Limb (tissue), 2 donors: ENCODE measurements at regions not wholly inside any gene's neighbourhood (a gene's known extent, or its start where the extent isn't known, plus 50 kb on each side); places are given as distances from the start of the nearest gene placed in this dataset.

Experiments used
- DNase-seq, 2 donors: peaks; one replicate each; pipeline ENCODE4 v3.0.0-alpha.2; 2016; ENCODE audit errors: extremely low spot score in 2 of 2

DNA sequence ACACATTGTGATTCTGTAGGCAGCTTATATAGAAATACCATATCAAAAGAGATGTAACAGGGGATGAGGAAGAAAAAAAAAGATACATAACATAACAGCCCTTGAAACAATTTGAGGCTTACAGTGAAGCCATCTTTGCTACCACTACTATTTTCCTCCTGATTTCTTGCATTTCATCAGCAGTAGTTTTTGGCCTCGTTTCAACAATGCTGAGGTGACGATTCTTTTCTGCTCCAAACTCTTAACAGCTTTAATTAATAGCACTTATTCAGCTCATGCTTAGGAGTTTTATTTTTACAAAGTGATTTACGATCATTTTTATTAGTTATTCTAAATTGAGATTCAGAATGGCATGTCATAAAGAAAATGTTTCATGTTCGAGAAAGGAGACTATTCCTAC lies 163.2 kb downstream of the DCK start:
- no peak for DNase-seq

- DNase-seq = no peak
Observed at GRCh38 chr4:71162386-71162785, 168.9 kb downstream of the DCK start.

GRCh38 chr4:71163317-71163716 lies 169.9 kb downstream of the DCK start:
- no peak for DNase-seq

DNA sequence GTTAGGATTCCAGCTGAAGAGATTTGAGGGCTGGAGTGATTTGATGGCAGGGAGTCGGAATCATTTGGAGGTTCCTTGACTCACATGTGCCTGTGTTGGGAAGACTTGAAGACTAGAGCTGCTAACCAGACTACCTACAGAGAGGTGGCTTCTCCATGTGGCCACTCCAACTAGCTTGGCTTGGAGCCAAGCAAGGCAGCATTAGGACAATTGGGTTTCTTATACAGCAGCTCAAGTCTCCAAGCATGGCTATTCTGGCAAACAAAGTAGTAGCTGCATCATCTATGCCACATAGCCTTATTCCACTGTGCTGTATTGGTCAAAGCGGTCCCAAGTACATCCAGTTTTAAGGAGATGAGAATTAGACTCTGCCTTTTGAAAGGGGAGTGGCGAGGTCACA lies 171.7 kb upstream of the SLC4A4 start:
- DNase-seq = no peak

- no peak for DNase-seq
Observed at GRCh38 chr4:71171592-71171991, 167.2 kb upstream of the SLC4A4 start.

DNA sequence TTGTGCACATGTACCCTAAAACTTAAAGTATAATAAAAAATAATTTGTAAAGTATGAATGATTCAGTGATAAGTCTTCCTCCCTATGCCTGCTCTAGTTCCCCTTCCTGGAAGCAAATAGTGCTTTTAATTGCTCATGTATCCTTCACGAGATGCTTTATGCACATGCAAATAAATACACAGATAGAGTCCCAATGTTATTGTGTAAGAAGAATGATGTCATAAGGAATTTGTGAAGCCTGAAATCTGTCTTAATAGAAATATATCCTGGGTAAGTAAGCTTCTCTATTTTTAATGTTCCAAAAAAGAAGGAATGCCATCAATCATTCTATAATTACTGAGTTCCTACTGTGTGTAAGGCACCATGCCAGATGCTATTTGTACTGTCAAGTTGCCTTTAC lies 157.5 kb upstream of the SLC4A4 start:
- no peak for DNase-seq

GRCh38 chr4:71184195-71184781 lies 154.5 kb upstream of the SLC4A4 start:
- DNase-seq = peak; percentile 37 to 64

- no peak for DNase-seq
Observed at GRCh38 chr4:71185037-71185436, 153.8 kb upstream of the SLC4A4 start.

- peak in 1 of 2 donors; percentile 25 for DNase-seq
Observed at GRCh38 chr4:71186257-71186565, 152.6 kb upstream of the SLC4A4 start.

GRCh38 chr4:71186566-71187403 lies 152.0 kb upstream of the SLC4A4 start:
- DNase-seq = peak; percentile 51 to 76

DNA sequence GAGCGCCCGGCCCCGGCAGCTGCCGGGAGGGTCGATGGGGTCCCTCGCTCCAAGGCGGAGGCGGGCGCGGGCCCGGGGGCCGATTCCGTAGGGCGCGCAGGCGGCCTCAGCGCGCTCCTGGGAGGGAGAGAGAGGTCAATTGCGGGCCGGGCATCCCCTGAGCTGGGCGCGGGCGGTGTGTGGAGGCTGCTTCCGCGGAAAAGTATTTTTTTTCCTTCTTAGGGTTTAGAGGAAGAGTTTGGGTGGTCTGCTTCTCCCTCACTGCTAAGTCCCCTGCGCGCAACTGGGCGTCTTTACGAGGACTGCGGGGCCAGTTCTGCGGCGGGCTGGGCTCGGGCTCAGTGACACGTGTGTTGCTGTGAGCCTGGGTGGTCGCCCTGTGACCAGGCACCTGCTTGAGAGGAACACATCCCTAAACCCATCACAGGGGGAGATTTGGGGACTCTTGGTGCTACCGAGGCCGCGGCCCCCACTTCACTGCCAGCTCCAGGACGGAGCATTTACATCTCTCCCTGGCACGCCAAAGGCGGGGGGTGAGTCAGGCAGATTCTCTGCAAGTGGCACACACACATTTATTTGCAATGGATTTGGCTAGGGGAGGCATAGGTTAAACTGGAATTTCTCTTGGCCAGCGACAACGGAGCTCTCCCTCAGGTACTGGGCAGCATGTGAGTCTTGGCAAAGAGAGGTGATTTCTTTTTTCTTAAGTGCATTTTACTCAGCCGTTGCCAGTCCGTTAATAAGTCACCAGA lies 151.2 kb upstream of the SLC4A4 start:
- DNase-seq = peak; percentile 18 to 67

DNA sequence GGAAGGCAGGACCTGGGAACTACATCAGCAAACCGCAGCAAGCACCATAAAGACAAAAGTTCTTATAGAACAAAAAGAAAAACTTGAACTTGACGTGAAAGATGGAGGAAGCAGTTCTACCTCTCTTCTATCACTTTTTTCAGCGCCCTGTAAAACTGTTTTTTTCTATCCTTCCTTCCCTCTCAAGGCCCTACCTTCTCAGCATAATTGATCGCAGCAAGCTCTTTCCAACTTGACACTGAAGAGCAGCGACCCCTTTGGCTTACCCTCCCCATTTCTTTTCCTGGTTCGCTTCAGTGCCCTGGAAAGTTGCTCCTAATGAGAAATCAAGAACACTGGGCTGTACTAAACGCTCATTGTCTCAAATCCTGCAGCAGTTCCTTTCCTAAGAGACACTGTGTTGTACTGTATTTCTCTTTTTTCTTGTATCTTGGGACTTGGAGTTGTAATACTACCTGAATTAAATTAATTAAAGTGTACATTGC lies 150.6 kb upstream of the SLC4A4 start:
- DNase-seq = no peak

GRCh38 chr4:71188951-71189350 lies 149.9 kb upstream of the SLC4A4 start:
- no peak for DNase-seq

DNA sequence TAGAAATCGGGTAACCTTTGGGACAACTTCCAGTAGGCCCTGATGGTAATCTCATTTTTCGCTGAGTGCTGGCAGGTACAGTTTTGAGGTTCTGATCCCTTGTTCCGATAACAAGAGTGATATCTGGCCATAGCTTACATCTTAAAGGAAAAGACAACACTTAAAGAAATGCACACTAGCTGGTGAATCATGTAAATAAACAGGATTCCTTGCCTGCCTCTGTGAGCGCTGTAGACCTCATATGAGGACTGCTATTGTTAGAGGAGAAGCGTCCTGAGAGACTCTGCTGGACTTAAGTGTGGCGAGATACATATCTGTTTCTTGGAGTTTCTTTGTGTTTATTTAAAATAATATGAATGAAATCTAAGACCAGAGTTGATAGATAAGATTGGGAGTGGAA lies 149.3 kb upstream of the SLC4A4 start:
- no peak for DNase-seq

DNA sequence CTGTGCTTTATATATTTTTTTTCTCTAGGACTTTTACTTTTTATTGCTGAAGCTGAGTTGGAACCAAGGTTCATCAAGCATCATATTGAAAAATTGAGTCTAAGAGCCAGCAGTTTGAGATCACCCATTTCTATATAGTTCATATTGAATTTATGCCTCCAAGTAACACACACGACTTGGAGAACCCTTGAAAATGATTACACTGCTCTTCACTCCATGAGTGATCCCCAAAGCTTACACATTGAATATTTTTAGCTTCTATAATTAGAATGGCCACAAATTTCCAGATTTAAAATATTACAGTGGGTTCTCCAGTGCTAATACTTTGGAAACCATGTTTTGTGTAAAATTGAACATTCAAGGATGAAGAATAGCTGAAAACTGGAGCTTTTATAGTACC lies 144.4 kb upstream of the SLC4A4 start:
- no peak for DNase-seq

DNA sequence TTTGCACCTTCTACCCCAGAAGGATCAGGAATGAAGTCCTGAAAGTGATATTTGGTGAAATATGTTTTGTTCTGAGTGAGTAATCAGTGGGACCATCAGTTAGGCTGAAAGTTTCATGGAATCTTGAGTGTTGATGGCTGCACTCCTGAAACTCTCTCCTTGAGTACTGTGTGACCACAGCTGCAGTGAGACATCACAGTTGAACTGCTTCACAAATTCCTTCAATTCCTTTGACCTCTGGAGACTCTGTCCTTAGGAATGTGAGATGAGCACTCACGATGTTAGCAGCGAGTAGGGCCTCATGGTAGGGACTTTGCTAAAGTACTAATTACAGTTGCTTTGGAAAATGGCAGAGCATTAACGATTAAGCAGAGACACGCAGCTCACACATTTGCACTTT lies 142.9 kb upstream of the SLC4A4 start:
- DNase-seq = no peak

DNA sequence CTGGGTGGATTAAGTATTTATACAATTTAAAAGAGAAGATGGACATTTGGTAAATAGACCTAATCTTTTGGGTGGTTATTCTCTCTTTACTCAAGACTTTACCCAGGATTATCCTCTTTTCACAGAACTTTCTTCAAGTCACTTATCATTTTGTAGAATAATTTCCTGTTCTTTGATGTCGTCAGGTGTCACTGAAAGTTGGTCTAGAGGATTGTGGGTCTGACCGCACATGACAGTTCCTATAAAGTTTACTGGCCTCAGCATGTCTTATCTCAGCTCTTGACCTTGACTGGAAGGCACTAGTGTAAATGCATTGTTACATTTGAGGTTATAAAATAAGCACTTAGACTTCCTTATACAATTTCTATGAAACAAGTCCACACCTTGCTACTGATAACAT lies 139.9 kb upstream of the SLC4A4 start:
- DNase-seq = no peak

DNA sequence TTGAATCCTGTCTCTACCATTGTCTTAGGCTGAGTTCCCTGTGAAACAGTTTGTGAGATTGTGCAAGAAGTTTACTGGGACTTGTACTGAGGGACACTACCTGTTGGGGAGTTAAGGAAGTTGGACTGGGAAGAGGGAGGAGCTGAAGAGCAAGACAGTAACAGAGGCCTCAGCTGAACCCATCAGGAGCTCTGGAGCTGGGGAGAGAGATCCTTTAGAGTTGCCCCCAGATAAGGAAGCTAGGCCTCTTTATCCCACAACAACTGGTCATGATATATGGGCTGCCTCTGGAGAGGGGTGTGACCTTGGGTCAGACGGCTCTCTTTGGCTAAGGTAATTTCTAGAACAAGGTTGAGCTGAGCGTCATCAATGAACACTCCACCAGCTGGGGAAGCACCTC lies 137.8 kb upstream of the SLC4A4 start:
- DNase-seq = no peak

GRCh38 chr4:71201817-71202576 lies 136.8 kb upstream of the SLC4A4 start:
- DNase-seq = no peak

GRCh38 chr4:71202705-71203104 lies 136.1 kb upstream of the SLC4A4 start:
- no peak for DNase-seq

DNA sequence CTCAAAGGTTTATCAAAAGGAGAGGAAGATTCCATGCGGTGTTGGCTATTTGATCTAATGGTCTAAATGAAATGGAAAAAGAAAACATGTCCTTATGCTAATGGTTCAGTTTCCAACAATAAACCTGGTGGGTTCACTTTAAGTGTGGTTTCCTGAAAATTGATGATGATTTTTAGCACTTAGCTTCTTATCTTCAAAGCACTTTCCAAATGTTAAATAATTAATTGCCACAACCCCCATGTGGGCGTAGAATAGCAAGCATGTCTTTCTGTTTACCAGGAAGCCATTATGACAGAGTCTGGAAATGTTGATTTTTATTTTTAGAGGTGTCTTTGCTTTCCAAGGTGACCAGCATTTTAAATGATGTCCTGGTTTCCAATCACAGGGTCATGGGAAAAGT lies 134.8 kb upstream of the SLC4A4 start:
- DNase-seq = no peak

DNA sequence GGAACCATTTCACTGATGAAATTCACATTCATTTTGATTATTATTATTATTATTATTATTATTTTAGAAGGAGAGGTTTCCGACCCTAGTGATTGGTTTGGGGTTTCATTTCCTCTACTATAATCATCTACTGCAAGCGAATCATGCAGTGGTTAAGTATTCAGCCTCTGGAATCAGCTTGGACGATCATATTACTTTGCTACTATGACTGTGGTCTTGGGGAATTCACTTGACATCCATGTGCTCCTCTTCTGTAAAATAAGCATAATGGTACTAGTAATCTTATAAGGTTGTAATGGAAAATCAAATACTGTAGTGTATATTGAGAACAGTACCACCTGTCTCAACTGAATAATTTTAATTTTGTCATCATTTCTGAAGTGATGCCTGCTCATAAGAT lies 132.1 kb upstream of the SLC4A4 start:
- no peak for DNase-seq
